ENCODE measurements at regions not wholly inside any gene's neighbourhood (a gene's known extent, or its start where the extent isn't known, plus 50 kb on each side); places are given as distances from the start of the nearest gene placed in this dataset.

- TF ChIP-seq CTCF (IDR thresholded peaks at IDR 0.05) (no peak), EP300 (IDR thresholded peaks at IDR 0.05) (no peak)
These were observed 345.5 kb upstream of the FSTL5 start for GRCh38 chr4:162509333-162509732.
